GM19452 (cell line): ENCODE measurements at regions not wholly inside any gene's neighbourhood (a gene's known extent, or its start where the extent isn't known, plus 50 kb on each side); places are given as distances from the start of the nearest gene placed in this dataset.

Source experiments
- ATAC-seq: cut with Tn5 transposase; IDR thresholded peaks from one replicate; pipeline ENCODE4 v1.9.1; 2021; ENCODE audit not compliant: unreplicated experiment

DNA sequence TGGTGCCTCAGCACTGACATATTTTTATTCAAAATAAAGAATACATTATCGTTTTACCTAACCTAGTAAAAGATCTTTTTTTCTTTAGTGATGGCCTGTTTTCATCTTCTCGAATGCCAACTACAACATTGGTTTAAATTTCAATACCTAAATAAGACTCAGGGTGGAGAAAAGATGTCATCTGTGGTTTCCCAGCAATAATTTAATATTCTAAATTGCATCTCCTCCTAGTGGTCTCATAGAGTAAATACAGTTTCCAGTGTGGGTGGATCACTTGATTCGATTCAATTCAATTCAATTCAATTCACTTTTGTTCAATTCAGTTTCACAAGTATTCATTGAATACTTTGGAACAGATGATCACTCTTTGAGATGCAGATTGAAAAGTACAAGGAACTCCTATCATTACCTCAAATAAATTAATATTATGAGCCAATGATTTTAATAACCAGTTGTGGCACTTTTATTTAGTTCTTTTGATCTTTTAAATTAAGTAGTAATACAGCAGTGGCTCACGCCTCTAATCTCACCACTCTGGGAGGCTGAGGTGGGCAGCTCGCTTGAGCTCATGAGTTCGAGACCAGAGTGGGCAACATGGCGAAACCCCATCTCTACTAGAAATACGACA, 427.2 kb downstream of the FAT4 start:
- no peak for ATAC-seq

DNA sequence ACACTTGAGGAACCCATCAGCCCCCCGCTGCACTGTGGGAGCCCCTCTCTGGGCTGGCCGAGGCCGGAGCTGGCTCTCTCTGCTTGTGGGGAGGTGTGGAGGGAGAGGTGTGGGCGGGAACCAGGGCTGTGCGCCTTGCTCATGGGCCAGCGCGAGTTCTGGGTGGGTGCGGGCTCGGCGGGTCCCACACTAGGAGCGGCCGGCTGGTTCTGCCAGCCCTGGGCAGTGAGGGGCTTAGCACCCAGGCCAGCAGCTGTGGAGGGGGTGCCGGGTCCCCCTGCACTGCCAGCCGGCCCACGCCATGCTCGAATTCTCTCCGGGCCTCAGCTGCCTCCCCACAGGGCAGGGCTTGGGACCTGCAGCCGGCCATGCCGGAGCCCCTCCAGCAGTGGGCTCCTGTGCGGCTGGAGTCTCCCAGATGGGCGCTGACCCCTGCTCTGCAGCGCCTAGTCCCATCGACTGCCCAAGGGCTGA, 430.2 kb downstream of the FAT4 start:
- ATAC-seq: no peak

DNA sequence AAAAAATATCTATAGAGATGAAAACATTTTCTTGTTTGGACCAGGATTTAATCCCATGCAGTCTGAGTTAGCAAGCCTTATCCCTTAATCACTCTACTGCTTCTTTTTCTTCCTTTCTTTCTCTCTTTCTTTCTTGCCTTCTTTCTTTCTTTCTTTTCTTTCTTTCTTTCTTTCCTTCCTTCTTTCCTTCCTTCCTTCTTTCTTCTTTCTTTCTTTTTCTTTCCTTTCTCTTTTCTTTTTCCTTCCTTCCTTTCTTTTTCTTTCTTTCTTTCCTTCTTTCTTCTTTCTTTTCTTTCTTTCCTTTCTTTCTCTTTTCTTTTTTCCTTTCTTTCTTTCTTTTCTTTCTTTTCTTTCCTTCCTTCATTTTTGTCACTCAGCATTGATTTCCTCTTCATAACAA, 434.6 kb downstream of the FAT4 start:
- ATAC-seq: no peak

DNA sequence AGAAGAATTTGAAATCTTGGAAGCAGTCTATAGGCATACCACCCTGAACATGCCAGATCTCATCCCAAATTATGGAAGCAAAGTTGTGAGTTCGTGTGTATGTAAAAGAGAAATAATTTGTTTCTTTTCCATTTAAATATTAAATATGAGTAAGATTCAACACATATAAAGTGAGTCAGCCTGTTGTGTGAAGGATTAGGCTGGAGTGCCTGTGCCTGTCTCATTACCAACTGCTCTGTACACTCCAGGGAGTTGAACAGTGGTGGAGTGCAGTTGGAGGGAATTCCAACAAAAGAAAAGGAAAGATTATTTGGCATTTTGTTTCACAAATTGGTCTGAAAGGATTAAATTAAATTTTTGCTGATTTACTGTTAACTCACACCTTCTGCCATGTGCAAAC, 435.6 kb downstream of the FAT4 start:
- no peak for ATAC-seq

DNA sequence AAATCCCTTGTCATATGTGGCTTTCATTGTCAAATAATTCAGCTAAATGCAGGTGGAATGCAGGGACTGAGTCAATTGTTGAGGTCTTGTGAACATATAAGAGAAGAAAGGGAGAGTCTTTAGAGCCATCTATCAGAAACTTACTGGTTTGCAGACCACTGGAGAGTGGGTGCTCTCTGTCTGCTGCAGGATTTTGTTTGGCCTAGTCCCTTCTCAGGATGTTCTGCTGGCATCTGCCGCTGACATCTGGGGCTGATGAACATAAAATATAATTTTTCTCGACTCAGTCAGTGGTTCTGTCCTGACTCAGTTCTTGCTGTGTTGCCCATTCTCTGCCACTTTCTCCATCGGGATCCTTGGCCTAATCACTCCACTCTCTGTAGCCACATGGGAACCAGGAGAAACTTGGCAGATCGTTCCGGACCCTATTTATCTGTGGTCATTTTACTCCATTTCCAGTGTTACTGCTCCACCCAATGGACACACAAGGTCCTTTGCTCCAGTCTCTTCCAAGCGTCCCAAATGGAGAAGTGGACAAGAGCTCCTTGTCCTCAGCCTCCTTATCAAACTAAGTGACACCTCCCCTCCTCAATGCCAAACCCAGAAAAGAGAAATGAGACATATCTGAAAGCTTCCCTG, 436.2 kb downstream of the FAT4 start:
- no peak for ATAC-seq

DNA sequence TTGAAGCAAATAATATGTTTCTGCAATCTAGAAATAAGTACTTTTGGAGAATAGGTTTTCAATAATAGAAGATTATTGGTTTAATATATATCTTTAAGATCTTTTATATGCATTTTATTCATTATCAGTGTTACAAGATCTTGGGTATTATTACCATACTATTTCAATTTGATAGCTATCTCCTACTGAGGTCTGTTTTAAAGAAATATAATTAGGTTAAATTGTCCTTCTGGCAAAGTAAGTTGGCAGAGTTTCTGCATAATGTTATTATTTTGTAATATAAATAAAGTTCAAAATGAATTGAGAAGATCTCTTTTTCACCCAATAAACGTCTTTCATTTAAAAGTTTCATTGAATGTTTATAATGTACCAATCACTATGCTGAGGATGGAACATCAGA, 443.7 kb downstream of the FAT4 start:
- ATAC-seq: no peak

DNA sequence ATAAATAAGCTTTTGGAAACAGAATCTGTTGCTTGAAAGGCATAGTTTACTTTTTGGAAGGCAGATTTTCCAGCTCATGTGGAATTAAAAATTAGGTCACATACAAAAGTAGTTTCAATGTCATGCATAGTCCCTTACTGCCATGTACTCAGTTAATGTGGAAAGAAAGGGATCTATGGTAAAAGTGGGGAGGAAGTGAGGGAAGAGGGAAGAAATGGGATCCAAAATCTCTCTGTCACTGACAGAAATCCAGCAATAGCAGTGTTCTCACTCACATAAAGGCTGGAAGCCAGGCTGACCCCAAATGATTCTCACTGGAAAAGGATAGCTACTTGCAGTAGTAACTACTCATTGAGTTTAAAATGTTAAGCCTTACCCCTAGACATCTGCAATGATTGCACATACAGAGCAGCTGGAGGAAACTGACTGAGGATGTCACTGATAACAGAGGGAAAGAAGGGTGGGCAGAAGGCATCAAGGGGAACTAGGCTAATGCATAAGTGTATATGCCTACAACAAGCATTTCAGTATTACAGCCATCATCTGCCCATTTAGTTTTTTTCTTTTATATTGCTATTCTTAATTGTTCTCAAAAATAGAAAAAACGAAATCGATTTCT, 445.6 kb downstream of the FAT4 start:
- ATAC-seq: no peak

DNA sequence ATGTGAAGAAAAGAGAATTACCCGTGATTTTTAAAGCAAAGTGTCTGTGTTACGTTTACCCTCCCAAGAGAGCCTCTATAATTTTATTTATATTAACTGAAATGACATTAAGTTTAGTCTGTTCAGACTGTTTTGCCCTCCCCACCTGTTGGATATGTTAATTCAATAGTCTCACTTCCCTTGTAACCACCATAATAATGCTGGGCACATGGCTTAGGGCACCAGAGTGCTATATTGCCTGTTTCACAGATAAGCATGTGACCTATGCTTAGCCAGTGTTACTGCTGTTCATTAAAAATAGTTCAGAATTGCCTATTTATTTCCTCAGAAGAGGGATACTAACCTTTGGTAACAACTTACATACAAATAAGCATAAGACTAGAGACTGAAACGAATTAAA, 446.2 kb downstream of the FAT4 start:
- ATAC-seq: no peak

DNA sequence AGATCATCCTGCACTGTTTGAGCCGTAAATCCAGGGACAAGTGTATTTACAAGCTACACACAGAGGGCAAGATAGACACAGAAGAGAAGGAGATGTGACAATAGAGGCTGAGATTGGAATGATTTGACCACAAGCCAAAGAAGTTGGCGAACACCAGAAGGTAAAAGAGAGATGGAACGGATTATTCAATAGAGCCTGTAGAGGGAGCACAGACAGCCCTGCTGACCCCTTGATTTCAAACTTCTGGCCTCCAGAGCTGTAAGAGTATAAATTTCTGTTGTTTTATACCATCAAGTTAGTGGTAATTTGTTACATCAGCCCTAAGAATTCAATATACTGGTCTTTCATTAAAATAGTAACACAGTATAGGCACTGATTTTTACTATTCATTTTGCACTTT, 447.8 kb downstream of the FAT4 start:
- ATAC-seq: no peak

DNA sequence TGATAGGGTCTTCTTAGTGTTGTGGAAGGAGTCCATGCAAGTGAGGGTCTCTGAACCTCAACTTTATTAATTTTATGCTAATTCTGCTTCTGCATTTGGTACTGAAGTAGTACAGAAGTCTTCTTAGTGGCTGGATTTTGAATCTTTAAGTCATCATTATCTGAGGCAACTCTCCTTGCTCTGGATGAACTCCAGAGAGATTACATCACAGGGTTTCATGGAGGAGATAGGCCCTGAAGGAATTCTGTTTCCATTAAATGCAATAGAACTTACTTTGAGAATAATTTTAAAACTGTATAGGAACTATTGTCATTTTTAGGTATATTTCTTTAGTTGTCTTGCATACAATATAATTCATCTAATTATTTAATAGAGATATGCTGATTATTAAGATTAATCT, 451.2 kb downstream of the FAT4 start:
- no peak for ATAC-seq

DNA sequence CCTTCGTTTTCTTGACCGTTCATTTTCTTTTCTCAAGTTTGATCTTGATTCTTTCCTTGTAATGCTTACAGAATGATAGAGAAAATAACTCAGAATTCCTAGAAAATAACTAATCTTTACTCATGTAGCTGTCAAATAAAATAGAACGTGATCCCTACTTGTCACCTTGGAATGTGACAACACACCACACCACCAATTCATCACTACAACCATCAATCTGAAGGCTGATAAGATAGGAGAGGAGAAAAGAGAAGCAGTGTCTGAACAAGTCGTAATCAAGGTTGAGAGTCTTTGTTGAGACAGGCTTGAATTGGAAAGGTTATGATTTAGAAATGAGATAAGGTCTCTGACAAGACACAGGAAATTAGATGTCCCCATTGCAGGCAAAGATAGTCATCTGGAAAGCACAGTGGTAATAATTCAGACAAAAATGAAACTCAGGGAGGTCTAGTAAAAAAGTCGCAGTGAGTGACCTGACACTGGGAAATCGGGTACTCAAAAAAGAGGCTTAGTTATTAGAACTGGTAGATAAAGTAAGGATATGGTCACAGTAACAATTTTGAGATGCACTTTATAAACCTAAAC, 456.2 kb downstream of the FAT4 start:
- no peak for ATAC-seq

DNA sequence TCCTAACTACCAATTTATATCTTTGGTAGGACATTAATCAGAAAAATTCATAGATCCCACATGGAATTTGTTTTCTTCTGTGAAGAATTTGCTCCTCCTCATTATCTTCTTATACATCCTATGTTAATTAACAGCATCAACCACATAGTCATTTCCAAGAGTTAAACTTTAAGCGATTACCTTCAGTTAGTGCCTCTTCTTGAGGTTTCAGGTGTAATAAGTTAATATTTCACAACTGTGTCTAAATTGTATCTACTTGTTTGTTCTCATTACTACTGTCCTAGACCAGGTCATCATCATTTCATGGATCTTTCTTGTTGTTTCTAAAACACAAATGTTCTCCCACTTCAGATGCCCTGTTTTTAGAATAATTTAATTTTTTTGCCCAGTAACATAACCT, 457.9 kb downstream of the FAT4 start:
- no peak for ATAC-seq

DNA sequence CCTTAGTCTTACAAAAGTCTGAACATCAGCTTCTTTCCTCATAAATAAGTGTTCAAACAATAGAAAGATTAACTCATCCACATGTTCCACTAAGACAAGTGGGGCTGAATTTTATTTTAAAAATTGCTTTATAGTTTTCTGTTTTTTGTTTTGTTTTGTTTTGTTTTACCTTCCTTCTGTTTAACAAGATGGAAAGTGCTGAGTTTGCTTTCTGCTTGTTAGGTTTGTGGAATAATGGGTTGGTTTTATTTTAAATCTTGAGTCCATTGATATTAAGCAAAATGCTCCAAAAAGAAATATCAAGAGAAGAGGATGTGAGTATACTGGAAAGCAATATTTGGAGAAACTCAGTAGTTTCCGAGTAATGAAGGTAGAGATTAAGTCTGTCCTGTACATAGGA, 458.7 kb downstream of the FAT4 start:
- no peak for ATAC-seq

DNA sequence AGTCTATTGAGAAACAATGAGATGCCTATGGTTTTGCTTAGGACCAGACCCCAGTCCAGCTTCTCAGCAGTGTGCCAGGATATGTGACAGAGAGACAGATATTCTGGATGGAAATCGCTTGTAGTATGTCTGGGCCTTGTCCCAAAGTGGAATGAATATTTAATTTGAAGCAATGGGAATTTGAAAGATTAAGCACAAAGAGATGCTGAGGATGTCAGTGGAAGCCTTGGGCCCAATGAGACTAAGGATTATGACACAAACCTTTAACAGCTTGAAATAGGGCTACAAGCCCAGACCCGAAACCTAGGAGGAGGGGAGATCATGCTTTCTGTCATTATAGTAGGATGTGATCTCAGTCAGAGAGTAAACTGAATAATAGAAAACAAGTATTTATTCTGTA, 459.2 kb downstream of the FAT4 start:
- ATAC-seq: no peak

DNA sequence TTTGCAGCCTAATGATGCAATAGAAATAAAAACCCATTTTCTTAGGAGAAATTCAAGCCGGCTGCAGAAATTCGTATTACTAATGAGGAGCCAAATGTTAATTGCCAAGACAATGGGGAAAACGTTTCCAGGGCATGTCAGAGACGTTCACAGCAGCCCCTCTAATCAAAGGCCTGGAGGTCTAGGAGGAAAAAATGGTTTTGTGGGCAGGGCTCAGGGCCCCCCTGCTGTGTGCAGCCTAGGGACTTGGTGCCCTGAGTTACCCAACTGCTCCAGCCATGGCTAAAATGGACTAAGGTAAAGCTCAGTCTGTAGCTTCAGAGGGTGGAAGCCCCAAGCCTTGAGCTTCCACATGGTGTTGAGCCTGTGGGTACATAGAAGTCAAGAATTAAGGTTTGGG, 461.4 kb downstream of the FAT4 start:
- ATAC-seq: no peak

DNA sequence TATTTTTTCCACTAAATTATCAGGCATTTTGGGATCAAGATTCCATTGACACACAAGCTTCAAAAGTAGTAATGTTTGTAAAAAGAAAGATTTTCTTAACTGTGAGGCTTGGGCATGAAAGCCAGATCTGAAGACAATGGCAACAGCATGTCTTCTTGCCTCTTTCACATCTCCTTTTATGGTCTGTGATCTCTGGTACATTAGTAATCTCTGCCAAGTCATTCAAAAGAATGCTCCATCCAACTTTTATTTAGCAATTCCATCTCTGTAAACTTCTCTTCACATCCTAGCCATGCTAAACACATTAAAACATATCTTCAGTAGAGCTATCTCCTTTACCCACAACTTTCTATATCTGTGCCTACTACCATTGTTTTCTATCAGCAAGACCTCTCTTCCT, 465.4 kb downstream of the FAT4 start:
- ATAC-seq: no peak

DNA sequence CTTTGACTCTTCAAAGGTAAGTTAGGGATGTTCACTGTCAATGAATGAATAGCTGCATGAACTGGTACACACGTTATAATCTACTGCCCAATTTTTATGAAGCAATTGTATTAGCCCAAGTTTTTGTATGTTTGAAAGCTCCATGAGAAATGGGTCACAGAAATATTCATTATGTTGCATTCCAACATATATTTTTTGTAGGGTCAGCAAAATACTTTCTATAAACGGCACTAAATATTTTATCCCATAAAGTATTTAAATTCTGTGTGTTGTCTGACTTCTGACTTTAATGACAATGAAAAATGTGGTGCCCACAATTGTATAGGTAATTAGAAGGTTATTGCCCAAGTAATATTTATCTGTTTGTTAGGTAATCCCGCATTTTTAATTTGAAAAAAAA, 466.0 kb downstream of the FAT4 start:
- no peak for ATAC-seq

DNA sequence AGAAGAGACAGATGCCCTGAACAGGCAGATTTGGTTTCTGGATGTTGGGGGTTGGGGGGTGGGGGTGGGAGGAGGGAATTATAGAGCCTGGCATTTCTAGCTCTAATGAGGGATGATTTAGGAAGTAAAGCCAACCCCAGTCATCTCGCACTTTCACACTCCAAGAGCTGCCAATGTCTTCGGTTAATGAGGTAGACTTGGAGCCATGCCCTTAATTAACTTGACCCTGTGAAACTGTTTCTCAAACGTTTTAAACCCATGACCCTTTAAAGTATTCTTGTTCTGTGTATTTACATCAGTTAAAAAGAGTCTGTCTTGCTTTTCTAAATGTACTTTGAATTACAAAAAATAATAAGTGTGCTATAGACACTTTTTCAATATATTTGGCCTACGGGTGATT, 466.9 kb downstream of the FAT4 start:
- no peak for ATAC-seq

DNA sequence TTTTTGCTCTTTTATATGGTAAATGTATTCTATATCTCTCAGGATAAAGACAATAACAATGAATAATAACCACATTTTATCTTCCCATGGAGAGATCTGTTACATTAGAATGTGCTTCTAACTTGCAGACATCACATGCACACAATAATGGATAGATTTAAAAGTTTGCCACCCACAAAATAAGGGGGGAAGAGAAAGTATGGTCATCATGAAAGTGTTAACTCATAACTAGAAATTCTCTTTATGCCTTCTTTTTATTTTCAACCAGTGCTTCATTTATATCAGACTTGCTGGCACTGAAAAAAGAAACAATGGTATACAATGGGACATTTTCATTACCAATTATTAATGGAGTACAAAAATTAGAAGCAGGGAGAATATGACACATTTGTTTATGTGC, 470.0 kb downstream of the FAT4 start:
- no peak for ATAC-seq

DNA sequence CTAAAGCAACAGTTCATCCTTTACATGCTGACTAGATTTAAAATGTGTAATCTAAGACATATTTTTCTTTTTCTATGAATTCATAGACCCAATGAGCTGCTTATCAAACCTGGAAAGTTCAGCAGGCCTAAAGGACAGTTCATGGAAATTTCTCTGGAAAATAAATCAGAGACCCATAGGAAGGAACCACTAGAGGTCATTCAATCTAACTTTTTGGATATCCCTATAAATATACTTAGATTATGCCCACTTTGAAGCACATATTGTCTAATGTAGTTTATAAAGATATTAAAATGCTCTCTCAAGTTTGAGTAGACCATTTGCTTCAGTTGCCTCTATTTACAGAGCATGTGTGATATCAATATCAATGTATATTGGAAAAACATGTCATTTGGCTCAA, 473.0 kb downstream of the FAT4 start:
- no peak for ATAC-seq

DNA sequence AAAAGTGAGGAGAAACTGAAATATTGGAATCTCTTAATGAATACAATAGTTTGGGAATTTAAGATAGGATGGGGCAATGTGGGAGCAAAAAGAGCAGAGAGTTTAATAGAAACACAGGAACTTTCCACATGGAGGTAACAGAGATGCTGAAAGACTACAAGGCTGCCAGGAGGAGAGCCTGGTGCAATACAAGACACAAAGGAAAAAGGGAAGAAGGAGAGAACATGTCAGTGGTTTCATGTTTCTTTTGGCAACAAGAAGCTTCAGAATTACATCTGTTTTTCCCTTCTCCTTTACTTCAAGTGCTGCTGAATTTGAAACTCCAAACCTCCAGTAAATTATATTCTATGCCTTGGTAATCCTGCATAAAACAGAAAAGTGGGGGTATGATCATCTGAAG, 474.3 kb downstream of the FAT4 start:
- ATAC-seq: no peak

DNA sequence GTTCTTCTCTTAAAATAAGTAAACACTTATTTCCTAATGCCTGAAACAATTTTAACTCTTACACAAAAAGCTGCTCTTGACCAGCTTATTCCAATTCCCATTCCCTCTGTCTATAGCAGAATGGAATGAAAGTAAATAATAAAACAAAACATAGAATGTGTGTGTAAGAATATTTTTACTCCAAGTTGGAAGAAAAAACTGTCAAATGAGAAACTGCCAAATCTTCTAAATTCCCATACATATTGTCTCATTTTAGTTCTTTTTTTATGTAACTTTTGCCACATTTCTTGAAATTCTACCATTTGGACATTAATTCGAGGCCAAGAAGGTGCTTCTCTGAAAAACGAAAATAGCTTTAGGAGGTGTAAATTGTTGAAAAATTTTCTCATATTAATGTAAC, 477.1 kb downstream of the FAT4 start:
- ATAC-seq: no peak
